Suppressor macrophage treated with lipopolysaccharide for 4 hours (primary cell): ENCODE measurements at regions not wholly inside any gene's neighbourhood (a gene's known extent, or its start where the extent isn't known, plus 50 kb on each side); places are given as distances from the start of the nearest gene placed in this dataset.

Experiments
- DNase-seq: peaks from one replicate; pipeline ENCODE4 v3.0.0-alpha.2; 2020

DNA sequence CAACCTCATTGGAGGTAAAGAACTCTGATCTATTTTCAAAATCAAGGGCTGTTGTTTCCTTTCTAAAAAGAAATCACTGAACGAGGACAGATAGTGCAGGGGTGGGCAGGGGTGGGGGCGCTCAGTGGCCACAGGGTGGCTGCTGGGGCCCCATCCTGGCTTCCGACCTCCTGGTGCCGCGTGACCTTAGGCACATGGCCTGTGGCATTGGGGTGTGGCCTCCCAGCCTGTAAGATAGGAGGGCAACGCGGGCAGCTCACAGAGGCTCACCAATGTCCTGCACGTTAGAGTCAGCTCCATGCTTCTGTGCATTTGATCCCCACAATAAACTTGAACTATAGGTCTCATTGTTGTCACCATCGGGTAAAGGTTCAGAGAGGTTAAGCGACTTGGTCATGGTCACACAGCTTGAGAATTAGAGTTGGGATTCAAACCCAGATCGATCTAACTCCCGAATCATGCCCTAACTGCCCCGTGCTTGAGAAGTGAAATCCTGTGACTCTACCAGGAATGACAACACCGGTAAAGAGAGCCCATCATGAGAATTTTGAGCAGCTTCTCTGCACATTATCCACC lies 148.0 kb upstream of the SLC6A11 start:
- no peak for DNase-seq

DNA sequence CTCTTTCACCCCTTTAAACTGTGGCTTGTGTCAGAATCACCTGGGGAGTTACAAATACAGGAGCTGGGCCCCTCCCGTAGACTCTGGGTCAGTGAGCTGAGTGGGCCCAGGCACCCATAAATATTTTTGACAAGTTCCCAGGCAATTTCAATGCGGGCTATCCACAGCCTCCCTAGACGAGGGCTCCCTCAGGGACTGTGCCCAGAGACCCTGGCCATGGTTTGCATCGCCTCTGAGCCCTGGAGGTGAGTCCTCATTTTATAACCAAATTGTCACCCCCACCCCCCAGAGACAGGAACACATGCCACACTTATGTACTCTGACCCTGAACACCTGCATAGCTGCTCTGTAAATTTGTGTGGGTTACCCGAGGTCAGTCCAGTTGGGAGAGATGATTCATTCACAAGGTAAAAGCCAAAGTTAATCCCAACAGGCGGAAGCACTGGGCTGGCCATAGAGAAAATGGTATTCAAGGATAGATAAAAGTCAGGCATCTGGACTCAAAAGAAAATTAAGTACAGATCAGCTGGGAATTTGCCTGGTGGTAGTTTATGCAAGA lies 146.5 kb upstream of the SLC6A11 start:
- no peak for DNase-seq

DNA sequence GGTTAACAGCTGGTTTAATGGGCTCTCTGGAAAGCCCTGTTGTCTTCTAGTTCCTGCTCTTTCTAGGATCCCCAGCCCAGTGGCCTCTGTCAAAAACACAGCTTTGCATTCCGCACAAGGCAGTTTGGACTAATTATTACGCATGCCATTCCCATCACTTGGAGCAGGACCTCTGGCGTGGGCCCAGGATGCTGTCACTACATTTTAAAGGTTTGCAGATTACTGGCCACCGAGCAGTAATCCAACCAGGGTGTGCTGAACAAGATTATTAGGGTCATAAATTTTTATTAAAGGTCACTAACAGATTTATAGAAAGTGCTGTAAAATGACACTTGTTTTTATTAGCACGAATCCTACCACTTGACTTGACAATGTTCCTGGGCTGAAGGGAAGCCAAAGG lies 143.6 kb upstream of the SLC6A11 start:
- DNase-seq = no peak

DNA sequence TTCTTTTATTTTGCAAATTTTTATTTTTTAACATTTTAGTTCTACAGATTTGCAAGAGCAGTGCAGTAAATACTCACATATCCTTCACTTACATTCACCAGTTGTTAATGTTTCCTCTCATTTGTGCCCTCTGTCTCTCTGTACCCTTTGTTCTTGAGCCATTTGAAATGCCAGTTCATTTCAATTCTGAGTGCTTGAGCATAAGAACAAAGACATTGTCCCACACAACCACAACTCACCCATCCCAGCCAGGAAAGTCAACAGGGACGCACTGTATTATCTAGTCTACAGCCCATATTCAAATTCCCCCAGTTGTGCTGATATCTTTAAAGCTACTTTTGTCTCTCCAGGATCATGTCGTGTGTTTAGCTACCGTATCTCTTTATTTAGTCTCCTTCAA lies 141.4 kb upstream of the SLC6A11 start:
- no peak for DNase-seq

DNA sequence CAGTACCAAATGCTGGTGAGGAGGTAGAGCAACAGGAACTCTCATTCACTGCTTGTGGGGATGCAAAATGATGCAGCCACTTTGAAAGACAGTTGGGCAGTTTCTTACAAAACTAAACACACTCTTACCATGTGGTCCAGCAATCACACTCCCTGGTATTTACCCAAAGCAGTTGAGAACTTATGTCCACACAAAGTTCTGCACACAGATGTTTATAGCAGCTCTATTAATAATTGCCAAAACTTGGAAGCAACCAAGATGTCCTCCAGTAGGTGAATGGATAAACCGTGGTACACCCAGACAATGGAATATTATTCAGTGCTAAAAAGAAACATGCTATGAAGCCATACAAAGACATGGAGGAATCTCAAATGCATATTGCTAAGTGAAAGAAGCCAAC lies 139.1 kb upstream of the SLC6A11 start:
- no peak for DNase-seq

DNA sequence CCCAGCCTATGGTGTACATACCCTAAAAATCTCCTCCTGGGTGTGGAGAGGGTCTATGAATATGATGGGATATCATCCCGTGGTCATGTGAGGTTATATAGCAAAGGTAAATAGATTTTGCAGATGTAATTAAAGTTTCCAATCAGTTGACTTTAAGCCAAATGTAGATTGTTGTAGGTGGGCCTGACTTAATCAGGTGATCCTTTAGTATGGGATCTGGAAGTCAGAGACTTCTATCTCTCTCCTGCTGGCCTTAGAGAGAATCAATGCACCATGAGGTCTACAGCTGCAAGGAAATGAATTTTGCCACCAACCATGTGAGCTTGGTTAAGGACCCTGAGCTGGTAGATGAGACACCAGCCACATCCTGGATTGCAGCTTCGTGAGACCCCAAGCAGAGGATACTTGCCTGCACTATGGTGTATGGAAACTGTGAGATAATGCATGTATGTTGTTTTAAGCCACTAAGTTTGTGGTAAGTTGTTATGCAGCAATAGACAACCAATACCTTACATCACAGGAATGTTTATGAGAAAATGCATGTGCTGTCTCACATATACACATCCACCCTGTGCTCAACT lies 137.1 kb upstream of the SLC6A11 start:
- no peak for DNase-seq

DNA sequence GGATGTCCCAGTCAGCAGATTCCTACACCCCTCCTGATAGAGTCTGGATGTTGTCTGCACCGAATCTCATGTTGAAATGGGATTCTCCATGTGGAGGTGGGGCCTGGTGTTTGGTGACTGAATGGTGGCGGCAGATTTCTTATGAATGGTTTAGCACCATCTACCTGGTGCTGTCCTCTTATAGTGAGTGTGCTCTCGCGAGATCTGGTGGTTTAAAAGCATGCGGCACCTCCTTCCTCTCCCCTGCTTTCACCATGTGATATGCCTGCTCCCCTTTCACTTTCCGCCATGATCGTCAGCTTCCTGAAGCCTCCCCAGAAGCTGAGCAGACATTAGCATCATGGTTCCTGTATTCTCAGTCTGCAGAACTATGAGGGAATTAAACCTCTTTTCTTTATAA lies 135.2 kb upstream of the SLC6A11 start:
- no peak for DNase-seq

DNA sequence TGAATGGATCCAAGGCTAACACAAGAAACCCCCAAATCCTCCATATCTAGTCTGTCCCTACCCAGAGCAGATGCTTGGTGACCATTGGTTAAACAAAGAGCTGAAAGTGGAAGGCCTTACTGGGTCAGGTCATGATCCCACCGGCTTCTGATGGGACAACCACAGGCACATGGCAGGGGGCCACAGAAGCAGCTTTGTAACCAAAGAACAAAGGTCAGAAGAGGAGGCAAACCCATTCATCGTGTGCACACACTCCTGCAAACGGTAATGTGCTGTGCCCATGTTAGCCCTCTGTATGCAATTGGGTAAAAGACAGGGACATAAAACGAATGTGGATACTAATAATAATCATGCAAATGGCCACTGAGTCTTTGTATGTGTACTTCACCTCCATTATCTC lies 133.3 kb upstream of the SLC6A11 start:
- DNase-seq = no peak

DNA sequence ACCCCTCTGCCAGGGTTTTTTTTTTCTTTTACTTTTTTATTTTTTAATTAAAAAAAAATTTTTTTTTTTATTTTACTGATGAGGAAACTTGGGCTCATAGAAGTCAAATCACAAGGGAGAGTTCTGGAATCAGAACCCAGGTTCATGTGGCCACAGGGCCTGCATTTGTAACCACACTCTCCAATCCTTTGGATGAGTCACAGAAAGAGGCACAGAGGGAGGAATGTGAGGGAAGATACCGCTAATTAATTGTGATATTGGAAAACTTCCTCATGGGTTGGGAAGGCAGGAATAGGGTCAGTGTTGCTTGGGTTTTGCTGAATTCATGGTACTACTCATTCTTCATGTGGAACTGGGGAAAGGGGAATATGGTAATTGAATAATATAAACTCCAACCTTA lies 132.9 kb upstream of the SLC6A11 start:
- no peak for DNase-seq

DNA sequence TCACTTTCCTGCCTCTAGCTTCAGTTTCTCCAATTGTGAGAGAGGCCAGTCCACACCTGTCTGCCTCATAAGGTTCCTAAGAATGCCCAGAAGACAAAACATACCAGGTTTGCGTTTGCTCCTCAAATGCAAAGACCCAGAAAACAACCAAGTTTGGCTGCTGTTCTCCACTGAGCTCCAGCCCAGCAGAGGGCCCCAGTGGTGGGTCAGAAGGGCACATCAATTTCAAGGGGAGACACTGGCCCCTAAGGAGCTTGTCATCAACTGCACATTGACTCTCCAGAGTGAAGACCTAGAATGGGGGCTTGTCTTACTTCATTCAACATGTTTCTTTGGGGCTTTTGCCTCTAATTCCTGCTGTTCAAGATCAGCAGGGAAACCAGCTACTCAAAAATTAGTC lies 127.9 kb upstream of the SLC6A11 start:
- no peak for DNase-seq

DNA sequence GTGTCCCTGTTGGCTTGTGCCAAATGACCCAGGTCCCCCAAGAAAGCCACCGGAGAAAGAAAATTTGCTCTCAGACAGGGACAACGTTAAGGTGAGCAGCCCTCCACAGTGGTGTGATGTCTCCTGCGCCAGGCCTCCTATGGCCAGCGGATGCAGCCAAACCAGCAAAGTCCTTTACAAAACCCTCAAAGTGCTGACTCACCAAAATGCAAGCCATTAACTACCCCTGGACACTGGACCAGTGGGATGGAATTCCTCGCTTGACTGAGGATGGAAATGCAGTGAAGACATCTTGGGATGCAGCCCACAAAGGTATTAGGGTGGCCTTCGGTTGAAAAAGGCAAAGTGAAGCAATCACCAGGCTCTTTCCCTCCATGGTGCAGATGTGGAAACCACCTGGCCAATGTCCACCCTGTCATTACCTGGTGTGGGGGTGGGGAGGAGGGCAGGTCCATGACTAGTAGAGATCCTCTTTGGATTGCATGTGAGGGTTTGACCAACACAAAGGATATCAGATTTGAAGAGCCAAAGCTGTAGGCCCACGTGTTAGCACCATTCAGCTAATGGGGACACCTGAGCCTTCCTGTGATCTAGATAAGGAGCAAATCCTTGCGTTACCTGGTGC lies 127.4 kb upstream of the SLC6A11 start:
- DNase-seq = no peak

DNA sequence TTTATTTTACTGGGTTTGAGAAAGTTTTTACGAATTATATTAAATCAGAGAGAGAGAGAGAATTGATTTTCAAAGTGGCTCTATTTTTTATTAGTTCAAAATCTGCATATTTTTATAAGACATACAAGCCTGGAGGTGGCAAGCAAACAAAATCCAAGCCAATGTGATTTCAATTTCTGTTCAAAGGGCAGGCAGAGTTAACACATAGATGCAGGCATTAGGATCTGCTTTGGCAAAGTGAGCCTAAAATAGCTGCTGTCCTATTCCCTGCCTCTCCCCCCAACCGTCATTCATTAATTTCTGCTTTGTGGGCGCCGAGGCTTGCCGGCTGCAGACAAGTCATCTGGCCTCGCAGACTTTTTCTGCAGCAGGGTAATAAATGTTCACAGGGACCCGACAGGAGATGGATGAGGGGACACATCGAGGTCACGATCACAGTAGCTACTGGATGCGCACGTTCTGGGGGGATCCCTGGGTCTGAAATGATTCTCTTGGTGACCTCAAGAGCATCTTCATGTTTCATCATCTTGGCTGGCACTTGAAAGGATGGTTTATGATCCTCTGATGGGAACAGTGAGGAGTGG lies 123.9 kb upstream of the SLC6A11 start:
- no peak for DNase-seq

DNA sequence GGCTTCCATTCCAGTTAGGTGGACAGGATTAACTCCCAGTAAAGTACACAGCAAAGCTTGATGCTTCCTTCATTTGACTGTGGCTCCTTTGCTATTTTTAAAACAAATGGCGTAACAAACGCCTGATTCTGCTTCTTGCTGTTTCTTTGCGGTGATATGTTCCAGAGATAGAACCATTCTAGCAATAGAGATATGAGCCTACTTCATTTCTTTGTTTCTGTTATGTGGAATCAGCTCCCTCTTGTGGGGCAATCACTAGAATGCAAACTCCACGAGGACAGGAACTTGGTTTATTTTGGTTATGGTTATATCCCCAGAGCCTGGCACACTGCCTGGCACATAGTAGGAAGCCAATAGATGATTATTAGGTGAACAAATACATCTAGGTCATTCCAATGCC lies 122.6 kb upstream of the SLC6A11 start:
- DNase-seq = no peak

DNA sequence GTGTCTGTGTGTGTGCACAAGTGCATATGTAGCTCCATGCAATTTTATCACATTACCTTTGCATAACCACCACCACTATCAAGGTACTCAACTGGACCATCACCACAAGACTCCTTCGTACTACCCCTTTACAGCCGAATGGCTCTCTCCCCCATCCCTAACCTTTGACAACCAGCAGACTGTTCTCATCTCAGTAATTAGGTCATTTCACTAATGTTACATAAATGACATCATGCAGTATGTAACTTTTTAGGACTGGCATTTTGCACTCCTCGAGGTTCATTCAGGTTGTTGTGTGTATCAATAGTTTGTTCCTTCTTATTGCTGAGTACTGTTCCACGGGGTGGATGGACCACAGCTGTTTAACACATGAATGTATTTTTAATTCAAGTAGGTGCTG lies 121.8 kb upstream of the SLC6A11 start:
- no peak for DNase-seq

DNA sequence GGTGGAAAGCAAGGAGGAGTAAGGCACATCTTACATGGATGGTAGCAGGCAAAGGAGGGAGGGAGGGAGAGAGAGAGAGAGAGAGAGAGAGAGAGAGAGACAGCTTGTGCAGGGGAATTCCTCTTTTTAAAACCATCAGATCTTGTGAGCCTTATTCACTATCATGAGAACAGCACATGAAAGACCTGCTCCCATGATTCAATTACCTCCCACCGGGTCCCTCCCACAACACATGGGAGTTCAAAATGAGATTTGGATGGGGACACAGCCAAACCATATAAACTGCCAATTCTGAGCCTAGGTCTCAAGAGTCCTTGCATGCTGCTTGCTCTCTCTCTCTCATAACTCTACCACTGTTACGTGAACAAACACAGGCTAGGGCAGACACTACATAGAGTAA lies 120.8 kb upstream of the SLC6A11 start:
- peak; percentile 10 for DNase-seq

DNA sequence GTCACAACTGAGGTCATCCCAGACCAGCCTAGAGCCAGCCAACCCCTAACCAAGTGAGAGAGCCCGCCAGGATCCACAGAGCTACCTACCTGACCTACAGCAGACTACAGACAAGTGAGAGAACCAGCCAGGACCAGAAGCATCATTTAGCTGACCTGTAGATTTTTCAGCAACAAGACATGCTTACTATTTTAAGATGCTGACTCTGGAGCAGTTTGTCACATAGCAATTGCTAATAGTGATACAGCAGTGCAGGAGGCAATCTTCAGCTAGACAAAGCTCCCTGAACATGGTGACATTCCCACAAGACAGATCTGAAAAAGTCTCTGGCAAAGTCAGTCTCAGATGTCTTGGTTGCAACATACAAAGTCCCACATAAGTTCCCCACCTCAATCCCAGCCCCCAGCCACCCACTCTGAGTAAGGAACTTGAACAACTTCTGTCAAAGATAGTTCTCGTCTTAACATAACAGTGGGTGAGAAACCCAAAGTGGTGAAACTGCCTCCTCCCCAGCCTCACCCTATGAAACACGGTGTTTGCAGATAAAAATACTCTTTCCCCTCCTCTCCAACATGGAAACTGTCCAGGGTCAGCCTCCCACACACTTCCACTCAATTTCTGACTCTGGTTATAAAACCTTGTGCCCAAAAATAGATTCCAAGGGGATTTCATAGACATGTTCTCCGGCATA lies 120.3 kb upstream of the SLC6A11 start:
- peak; percentile 66 for DNase-seq

DNA sequence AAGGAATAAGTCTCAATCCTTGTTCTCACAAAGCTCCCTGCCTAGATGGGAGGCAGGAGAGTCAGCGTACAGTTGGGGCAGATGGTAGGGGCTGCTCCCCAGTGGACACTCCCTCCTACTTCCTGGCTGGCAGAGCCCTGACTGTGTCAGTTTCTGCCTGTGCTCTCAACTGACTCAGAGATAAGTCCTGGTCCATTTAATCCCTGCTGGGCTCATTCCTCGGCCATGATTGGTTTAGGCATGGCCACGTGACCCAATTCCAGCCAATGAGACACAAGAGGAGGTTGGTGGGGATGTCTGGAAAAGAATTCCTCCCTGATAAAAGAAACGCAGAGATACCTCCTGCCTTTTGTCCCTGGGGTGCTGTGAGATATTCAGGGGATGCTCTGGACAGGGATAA lies 118.1 kb upstream of the SLC6A11 start:
- no peak for DNase-seq

DNA sequence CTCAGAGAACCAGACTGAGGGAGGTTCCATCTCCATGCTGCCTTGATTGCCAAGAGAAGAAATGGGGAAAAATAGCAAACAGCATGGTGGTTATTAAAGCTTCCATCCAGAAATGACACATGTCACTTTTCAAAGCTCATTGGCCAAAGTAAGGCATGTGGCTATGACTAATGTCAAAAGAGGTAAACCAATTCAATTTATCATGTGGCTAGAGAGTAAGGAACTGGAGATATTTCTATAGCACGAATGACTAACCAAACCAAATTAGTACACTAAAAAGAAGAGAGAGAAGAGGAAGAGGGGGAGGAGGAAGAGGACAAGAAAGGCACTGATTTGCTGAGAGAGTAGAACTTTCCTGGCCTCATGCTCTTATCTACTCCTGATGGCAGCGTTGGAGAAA lies 115.2 kb upstream of the SLC6A11 start:
- peak; percentile 17 for DNase-seq

DNA sequence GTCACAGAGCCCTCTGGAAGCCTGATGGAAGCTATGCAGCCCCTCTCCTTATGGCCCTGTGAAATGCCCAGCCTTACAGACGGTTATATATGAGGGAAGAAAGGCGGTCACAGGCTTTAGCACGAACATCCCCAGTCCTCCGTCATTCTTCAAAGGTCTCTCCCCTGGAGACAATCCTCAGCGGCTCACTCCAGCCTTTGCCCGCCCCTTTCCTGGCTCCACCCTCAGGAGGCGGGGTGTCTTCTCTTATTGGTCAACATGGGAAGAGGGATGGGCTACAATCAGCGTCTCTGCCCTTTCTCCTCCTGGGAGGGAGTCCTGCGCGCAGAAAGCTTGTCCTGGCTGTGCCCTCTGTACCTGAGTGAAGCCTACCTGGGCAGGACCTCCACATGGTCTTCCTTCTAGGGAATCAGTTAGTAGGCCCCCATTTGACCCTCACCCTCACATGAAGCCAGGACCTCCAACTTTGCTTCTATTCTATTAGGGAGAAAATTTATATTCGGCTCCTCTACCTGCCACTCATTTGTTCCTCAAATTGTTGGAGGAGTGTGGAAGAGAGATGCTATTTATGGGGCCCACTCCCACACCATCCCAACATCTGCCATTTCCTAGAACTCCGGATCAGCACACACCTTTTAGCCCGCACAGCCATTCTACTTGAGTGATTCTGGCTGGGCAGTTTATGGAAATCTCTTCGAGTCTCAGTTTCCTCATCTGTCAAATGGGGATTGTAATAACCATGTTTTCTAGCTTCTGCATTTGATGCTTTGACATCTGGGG lies 112.9 kb upstream of the SLC6A11 start:
- DNase-seq = no peak

DNA sequence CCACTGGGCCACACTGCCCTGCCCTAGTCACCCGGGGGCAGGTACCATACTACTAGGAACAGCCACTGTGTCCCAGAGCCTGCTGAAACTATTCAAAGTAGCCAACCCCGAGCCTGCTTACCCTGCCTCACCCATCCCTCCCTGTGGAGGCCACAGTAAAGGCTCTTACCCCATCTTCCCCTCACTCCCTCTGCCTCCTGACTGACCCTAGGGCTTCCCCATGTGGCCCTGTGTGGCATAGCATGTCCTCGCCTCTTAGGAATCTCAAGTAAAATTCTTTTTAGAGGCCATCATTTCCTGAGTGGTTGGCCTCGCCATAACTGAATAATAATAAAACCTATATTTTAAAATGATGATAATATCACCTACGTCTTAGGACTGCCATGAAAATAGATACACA lies 112.2 kb upstream of the SLC6A11 start:
- DNase-seq = peak; percentile 21

DNA sequence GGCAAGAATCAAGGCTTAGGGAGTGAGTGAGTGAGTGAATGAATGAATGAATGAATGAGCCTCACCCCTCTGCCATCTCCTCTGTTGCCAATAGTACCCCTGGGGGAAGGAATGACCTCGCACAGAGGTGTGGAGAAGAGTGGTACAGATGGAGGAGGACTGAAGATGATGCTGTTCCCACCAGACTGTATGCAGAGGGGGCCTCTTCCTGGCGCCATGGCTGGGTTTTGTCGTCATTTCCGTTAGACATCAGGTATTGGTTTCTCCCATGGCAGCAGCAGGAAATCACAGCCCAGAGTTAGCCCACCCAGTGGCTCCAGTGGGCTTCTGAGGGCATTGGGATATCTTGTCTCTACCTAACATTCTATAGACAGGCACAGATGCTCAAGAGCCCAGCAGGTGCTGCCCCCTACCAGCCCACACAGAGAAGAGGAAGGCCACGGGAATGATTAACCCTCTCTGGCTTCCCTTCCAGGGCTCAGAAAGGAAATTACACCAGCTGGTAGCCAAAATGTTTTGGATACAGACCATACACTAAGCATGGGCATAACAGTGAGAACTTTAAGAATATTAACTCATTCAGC lies 109.8 kb upstream of the SLC6A11 start:
- DNase-seq = no peak

DNA sequence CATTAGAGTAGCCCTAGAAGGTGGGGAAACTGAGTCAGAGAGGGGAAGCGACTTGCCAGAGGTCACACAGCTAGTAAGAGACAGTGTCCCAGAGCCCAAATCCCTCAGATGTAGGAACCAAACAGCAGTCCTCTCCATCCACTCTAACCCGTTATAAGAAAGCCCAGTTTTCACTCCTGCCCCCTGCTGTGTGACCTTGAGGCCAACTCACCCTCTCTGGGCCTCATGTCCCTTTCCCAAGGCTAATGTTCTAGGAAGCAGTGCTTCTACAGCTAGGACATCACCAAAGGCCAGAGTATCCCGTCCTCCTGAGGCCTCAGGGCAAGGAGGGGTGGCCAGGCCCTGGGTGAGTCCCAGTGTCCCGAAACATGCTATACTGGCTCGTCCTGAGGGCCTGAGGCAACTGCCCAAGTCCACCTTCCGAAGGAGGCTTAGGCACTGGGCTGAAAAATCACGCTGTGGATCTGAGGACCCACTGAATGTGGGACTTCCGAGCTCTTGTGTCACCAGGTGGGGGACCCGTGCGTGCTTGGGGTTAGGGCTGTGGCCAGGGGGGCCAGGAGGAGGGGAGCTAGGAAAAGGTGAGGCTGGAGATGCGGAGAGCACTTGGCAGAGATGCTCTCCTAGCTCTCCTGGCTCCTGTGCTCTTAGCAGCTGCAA lies 109.2 kb upstream of the SLC6A11 start:
- no peak for DNase-seq
